Stomach smooth muscle (tissue), 2 donors: ENCODE measurements at regions not wholly inside any gene's neighbourhood (a gene's known extent, or its start where the extent isn't known, plus 50 kb on each side); places are given as distances from the start of the nearest gene placed in this dataset.
"Not testable (repeated sequence)": the region's sequence is repeated elsewhere in the genome, so short reads cannot be mapped to it uniquely, and the experiment has no call there.

ENCODE experiments used
- H3K27ac ChIP-seq: one replicate; pipeline ENCODE4 v1.7.0; 2013; ENCODE audit warnings: mild to moderate bottlenecking, low read length, inconsistent platforms
- H3K27me3 ChIP-seq, 2 donors: one replicate each; pipeline ENCODE4 v1.7.0; 2013; ENCODE audit warnings: low read length in 2 of 2; ENCODE audit not compliant: insufficient read depth in 2 of 2, control insufficient read depth in 1 of 2
- H3K36me3 ChIP-seq, 2 donors: one replicate each; pipeline ENCODE4 v1.7.0; 2013; ENCODE audit warnings: low read length in 2 of 2; ENCODE audit not compliant: control insufficient read depth in 2 of 2, insufficient read depth in 2 of 2
- H3K4me1 ChIP-seq: one replicate; pipeline ENCODE4 v1.7.0; 2013; ENCODE audit warnings: low read length; ENCODE audit not compliant: control insufficient read depth, insufficient read depth
- H3K4me3 ChIP-seq, 2 donors: one replicate each; pipeline ENCODE4 v1.7.0; 2013; ENCODE audit warnings: low read length in 2 of 2
- H3K9ac ChIP-seq, 2 donors: one replicate each; pipeline ENCODE4 v1.7.0; 2013; ENCODE audit warnings: low read length in 2 of 2, mild to moderate bottlenecking in 1 of 2
- H3K9me3 ChIP-seq, 2 donors: one replicate each; pipeline ENCODE4 v1.7.0; 2013; ENCODE audit warnings: low read length in 2 of 2; ENCODE audit not compliant: control insufficient read depth in 2 of 2
- donor health status: healthy.
- donor health status: Pancreatic carcinoma.

- H3K27me3 ChIP-seq: no peaks in the 10 kb centered on the region
- no peak overlapping the region for H3K9ac ChIP-seq
- no peaks in the 10 kb centered on the region for H3K9me3 ChIP-seq
- no peaks in the 10 kb centered on the region for H3K4me1 ChIP-seq
- no peak overlapping the region for H3K4me3 ChIP-seq
- H3K27ac ChIP-seq: no peak overlapping the region
- no peaks in the 10 kb centered on the region for H3K36me3 ChIP-seq
These were observed 181.6 kb upstream of the RASGRP1 start for GRCh38 chr15:38746211-38746610.

- Histone ChIP-seq H3K4me1 (no peaks in the 10 kb centered on the region), H3K9ac (no peak overlapping the region), H3K4me3 (no peak overlapping the region), H3K27ac (no peak overlapping the region), H3K36me3 (no peaks in the 10 kb centered on the region), H3K9me3 (no peaks in the 10 kb centered on the region), H3K27me3 (peaks cover 0 to 3% of the 10 kb centered on the region in 2 donors)
These were observed 184.1 kb upstream of the RASGRP1 start for GRCh38 chr15:38748710-38749109.

GRCh38 chr15:38750786-38751185 lies 186.2 kb upstream of the RASGRP1 start:
- no peak overlapping the region for H3K27ac ChIP-seq
- no peaks in the 10 kb centered on the region for H3K9me3 ChIP-seq
- H3K36me3 ChIP-seq: no peaks in the 10 kb centered on the region
- no peak overlapping the region for H3K4me3 ChIP-seq
- no peak overlapping the region for H3K9ac ChIP-seq
- H3K4me1 ChIP-seq: no peaks in the 10 kb centered on the region
- peaks cover 0 to 3% of the 10 kb centered on the region in 2 donors for H3K27me3 ChIP-seq

GRCh38 chr15:38755718-38756117 lies 191.1 kb upstream of the RASGRP1 start:
- Histone ChIP-seq H3K36me3 (no peaks in the 10 kb centered on the region), H3K4me1 (no peaks in the 10 kb centered on the region), H3K27me3 (peaks cover 0 to 3% of the 10 kb centered on the region in 2 donors), H3K4me3 (no peak overlapping the region), H3K27ac (no peak overlapping the region), H3K9me3 (no peaks in the 10 kb centered on the region), H3K9ac (no peak overlapping the region)

- no peak overlapping the region for H3K4me3 ChIP-seq
- H3K27me3 ChIP-seq: peaks cover 0 to 3% of the 10 kb centered on the region in 2 donors
These were observed 191.8 kb upstream of the RASGRP1 start for GRCh38 chr15:38756441-38756840.

GRCh38 chr15:38758043-38758442 lies 193.4 kb upstream of the RASGRP1 start:
- H3K9ac ChIP-seq: no peak overlapping the region
- no peak overlapping the region for H3K4me3 ChIP-seq

More at GRCh38 chr15:38756441-38756840, 191.8 kb upstream of the RASGRP1 start:
- Histone ChIP-seq H3K36me3 (no peaks in the 10 kb centered on the region), H3K9me3 (no peaks in the 10 kb centered on the region), H3K27ac (no peak overlapping the region), H3K4me1 (no peaks in the 10 kb centered on the region), H3K9ac (no peak overlapping the region)

GRCh38 chr15:38761681-38762080 lies 197.1 kb upstream of the RASGRP1 start:
- no peaks in the 10 kb centered on the region for H3K27me3 ChIP-seq

More at GRCh38 chr15:38758043-38758442, 193.4 kb upstream of the RASGRP1 start:
- no peaks in the 10 kb centered on the region for H3K36me3 ChIP-seq
- H3K27ac ChIP-seq: no peak overlapping the region
- H3K9me3 ChIP-seq: no peaks in the 10 kb centered on the region
- H3K27me3 ChIP-seq: peaks cover 0 to under 1% of the 10 kb centered on the region in 2 donors
- no peaks in the 10 kb centered on the region for H3K4me1 ChIP-seq

GRCh38 chr15:38768970-38769369 lies 204.4 kb upstream of the RASGRP1 start:
- no peaks in the 10 kb centered on the region for H3K27me3 ChIP-seq
- H3K9ac ChIP-seq: no peak overlapping the region
- H3K4me1 ChIP-seq: no peaks in the 10 kb centered on the region
- H3K27ac ChIP-seq: no peak overlapping the region
- H3K9me3 ChIP-seq: no peaks in the 10 kb centered on the region
- H3K4me3 ChIP-seq: no peak overlapping the region
- H3K36me3 ChIP-seq: no peaks in the 10 kb centered on the region

More at GRCh38 chr15:38761681-38762080, 197.1 kb upstream of the RASGRP1 start:
- no peak overlapping the region for H3K27ac ChIP-seq
- H3K4me3 ChIP-seq: no peak overlapping the region
- H3K4me1 ChIP-seq: no peaks in the 10 kb centered on the region
- H3K36me3 ChIP-seq: no peaks in the 10 kb centered on the region
- no peak overlapping the region for H3K9ac ChIP-seq
- H3K9me3 ChIP-seq: no peaks in the 10 kb centered on the region

- Histone ChIP-seq H3K4me3 (no peak overlapping the region), H3K4me1 (no peaks in the 10 kb centered on the region), H3K9ac (no peak overlapping the region), H3K27me3 (no peaks in the 10 kb centered on the region), H3K9me3 (no peaks in the 10 kb centered on the region), H3K27ac (no peak overlapping the region), H3K36me3 (no peaks in the 10 kb centered on the region)
These were observed 204.9 kb upstream of the RASGRP1 start for GRCh38 chr15:38769492-38769891.

GRCh38 chr15:38774076-38774475 lies 209.5 kb upstream of the RASGRP1 start:
- H3K27me3 ChIP-seq, H3K9me3 ChIP-seq, H3K27ac ChIP-seq, H3K36me3 ChIP-seq, H3K9ac ChIP-seq, H3K4me1 ChIP-seq, H3K4me3 ChIP-seq: not testable (repeated sequence)

GRCh38 chr15:38781196-38781595 lies 216.6 kb upstream of the RASGRP1 start:
- H3K9me3 ChIP-seq: no peaks in the 10 kb centered on the region
- no peak overlapping the region for H3K27ac ChIP-seq
- no peaks in the 10 kb centered on the region for H3K27me3 ChIP-seq
- no peaks in the 10 kb centered on the region for H3K36me3 ChIP-seq
- H3K4me1 ChIP-seq: no peaks in the 10 kb centered on the region
- H3K4me3 ChIP-seq: no peak overlapping the region
- H3K9ac ChIP-seq: no peak overlapping the region
